HG03159 (cell line): ENCODE measurements at regions not wholly inside any gene's neighbourhood (a gene's known extent, or its start where the extent isn't known, plus 50 kb on each side); places are given as distances from the start of the nearest gene placed in this dataset.
"Not testable (repeated sequence)": the region's sequence is repeated elsewhere in the genome, so short reads cannot be mapped to it uniquely, and the experiment has no call there.

Experiments
- ATAC-seq: cut with Tn5 transposase; IDR thresholded peaks from one replicate; pipeline ENCODE4 v1.9.1; 2021; ENCODE audit warnings: mild to moderate bottlenecking, moderate library complexity; ENCODE audit not compliant: unreplicated experiment

GRCh38 chr6:72530750-72531149 lies 91.1 kb upstream of the KCNQ5 start:
- no peak for ATAC-seq

DNA sequence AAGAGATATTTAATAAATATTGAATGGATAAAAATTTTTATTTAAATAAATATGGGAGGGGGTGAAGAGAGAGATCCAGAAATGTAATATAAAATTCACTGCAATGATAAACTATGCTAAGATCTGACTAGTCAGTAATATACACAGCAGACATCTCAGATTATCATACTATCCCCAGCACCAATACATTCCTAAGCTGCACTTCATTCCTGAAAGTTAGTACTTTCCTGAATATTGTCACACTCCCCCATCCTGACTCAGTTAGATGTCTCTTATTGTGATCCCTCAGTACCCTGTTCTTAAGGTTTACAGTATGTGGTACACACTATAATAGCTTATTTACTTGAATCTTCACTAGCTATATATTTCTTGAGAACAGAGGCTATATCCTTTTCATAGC lies 88.3 kb upstream of the KCNQ5 start:
- ATAC-seq: no peak

- no peak for ATAC-seq
These were observed 87.6 kb upstream of the KCNQ5 start for GRCh38 chr6:72534236-72534635.

- no peak for ATAC-seq
These were observed 86.7 kb upstream of the KCNQ5 start for GRCh38 chr6:72535124-72535523.

- ATAC-seq: no peak
These were observed 74.8 kb upstream of the KCNQ5 start for GRCh38 chr6:72547020-72547419.

GRCh38 chr6:72551470-72551869 lies 70.4 kb upstream of the KCNQ5 start:
- no peak for ATAC-seq

DNA sequence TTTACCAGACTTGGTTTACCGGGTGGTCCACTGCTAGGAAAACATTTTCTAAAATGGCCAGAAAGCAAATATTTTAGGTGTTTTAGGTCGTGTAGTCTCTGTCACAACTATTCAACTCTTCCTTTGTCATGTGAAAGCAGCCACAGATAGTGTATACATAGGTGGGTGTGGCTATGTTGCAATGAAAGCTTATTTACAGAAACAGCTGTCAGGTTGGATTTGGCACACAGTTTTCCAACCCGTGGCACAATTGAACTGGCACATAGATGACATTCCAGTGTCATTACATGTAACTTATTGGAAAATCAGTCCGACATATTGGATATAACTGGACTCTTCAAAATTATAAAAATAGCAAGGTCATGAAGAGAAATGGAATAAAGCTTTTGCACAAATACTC lies 68.9 kb upstream of the KCNQ5 start:
- no peak for ATAC-seq

DNA sequence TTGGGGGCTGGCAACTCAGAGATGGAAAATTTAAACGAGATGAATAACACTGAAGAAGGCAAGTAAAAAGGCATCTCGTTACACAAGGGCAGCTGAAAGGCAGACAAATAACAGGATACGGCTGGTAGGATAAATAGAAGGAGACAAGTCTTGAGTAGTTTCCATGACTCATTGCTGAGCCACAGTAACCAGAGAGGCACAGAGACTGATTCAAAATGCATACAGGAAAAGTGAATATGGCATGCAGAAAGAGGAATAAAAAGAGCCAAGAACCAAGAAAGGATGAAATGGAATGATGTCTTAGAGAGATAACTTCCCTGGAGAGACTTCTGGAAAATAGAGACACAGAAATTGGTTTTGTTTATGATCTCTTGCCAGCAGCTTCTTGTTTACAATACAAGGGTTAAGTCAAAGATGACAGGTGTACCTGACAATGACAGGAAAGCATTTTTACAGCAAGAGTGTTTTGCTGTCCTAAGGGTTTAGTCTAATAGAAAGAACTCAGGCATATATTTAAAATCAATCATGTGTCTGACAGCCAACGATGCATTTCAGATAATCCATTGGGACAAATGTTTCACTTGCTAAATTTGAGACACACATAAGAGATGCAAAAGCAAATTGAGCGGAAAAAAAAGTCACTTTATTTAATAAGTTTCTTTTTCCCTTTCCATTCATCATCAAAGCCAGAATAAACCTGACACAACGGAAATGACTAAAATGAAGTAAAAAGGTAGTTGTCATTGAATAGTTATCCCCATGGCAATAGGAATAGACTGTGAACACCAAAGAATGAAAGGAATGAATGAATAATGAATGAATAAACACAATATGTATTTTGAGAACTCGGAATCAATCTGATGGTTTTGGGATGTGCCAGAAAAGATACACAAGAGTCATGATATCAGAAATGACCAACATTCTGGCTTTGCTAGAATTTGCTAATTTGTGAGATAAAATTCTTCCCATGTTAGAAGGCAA lies 68.0 kb upstream of the KCNQ5 start:
- no peak for ATAC-seq

DNA sequence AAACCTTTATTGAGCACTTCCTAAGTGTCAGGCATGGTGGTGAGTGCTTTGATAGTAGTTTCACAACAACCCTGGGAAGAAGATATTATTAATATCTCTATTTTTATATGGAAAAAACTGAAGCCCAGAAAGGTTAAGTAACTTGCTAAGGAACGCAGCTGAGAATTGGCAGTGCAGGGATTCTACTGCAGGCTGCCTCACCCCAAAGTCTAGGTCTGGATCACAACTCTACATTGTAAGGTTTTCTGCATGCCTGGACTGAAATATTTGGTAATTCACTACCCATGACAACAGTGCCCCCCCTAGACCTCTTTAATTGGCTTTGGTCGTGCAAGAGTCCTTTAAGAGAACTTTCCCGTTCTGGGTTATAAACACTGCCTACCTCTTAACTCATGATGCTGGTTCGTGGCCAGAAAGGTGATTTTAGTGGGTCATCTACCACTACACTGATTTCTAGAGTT lies 67.1 kb upstream of the KCNQ5 start:
- no peak for ATAC-seq

DNA sequence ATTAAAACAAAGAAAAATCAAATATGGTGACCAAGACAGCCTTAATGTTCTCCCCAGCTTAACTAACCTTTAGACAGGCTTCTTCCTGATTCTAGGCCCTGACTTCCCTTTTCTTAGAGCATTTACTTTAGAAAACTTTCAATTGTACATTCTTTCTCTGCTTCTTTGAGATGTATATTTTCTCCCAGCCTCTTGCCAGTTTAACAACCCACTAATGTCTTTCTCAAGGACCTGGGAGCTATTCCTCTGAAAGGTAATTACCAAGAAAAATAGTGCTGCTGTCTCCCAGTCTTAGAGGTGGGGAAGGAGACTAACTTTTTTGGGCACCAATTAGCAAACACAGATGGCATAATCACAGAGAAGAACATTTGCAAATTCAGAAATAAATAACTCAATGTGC lies 62.8 kb upstream of the KCNQ5 start:
- ATAC-seq: no peak

DNA sequence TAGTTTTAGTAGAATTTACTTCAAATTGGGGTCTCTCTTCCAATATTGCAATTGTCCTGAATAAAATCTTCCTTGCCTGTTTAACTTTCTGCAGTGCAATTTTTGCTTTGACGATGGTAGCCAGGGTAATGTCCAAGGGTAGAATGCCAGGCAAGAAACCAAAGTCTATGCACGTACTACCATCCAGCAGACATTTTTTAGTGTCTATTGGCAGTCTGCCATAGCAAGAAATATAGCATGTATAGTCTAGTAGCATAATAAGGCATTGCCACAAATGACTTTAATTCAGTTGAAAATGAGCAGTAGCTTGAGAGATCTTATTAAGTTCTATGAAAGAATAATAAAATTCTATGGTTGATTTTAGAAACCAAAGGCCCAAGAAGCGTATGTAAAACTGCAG lies 62.3 kb upstream of the KCNQ5 start:
- ATAC-seq: no peak

- no peak for ATAC-seq
These were observed 60.9 kb upstream of the KCNQ5 start for GRCh38 chr6:72560721-72561593.

- ATAC-seq: no peak
These were observed 60.2 kb upstream of the KCNQ5 start for GRCh38 chr6:72561629-72562028.

- no peak for ATAC-seq
These were observed 57.6 kb upstream of the KCNQ5 start for GRCh38 chr6:72564231-72564630.

GRCh38 chr6:72571993-72572392 lies 49.9 kb upstream of the KCNQ5 start:
- ATAC-seq: not testable (repeated sequence)
